NB4 (cell line): ENCODE measurements at regions not wholly inside any gene's neighbourhood (a gene's known extent, or its start where the extent isn't known, plus 50 kb on each side); places are given as distances from the start of the nearest gene placed in this dataset.

Experiments
- CTCF ChIP-seq: IDR thresholded peaks from one replicate; pipeline ENCODE4 v1.5.1; 2012; ENCODE audit warnings: low read depth, low read length
- POLR2A ChIP-seq: IDR thresholded peaks from 2 replicates; pipeline ENCODE4 v1.6.1; 2011; ENCODE audit warnings: mild to moderate bottlenecking; ENCODE audit not compliant: insufficient read length; ENCODE audit errors: extremely low read depth

GRCh38 chr7:41855798-41856197, 152.9 kb upstream of the INHBA start:
- TF ChIP-seq CTCF (no peak), POLR2A (no peak)
